ENCODE measurements at regions not wholly inside any gene's neighbourhood (a gene's known extent, or its start where the extent isn't known, plus 50 kb on each side); places are given as distances from the start of the nearest gene placed in this dataset.
"Not testable (repeated sequence)": the region's sequence is repeated elsewhere in the genome, so short reads cannot be mapped to it uniquely, and the experiment has no call there.

DNA sequence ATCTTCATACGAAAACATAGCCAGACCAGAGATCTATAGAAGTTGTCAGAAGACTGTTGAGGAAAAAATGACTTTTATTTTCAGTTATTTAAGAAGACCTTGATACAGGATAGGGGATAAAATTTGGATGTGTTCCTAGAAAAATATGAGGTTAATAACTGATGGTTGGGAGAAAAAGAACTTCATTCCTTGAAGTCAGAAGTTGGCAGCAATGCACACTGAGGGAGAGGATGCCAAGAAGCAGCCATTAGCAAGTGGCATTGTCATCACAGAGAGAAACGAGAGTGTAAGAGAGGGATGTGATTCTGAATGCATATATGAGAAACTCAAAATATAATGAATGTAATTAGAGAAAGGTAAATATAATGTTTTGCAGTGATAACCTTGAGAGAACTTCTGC is 382.1 kb upstream of the EPHA5 start:
- FAIRE-seq (no peak), DNase-seq (ENCODE audit: extremely low spot score, insufficient read length, low read depth) (no peak)

DNA sequence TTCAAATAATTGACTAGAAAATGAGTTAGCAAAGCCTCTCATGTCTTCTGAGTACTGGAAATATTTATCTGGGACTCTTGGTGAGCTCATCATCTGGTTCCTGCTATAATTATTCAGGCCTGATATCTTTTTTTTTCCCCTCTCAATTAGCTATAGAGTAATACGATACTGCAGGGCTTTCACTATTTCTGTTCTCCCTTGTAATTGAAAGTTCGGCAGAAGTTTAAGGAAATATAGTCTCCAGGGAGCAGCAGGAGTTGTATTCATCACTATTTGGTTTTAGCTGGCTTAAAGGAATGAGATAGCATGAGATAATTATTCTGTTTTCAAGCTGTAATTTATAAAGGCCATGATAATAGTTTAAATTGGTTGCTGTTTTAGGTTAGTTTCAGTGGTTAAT is 378.6 kb upstream of the EPHA5 start:
- no peak for FAIRE-seq
- no peak for DNase-seq (ENCODE audit: extremely low spot score, insufficient read length, low read depth)

DNA sequence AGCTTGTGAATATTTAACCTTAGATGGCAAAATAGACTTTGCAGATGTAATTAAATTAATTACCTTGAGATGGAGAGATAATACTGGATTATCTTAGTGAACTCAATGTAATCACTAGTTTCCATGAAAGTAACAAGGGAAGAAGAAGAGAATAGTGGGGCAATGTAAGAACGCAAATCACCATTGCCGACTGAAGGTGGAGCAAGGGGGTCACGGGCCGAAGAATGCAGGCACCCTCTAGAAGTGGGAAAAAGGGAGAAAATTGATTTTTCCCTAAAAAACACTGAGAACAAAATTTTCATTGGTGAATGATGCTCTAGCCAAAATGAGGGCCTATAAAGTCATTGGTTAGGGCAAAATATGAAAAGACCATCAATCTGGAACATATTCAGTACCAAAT is 375.6 kb upstream of the EPHA5 start:
- DNase-seq (ENCODE audit: extremely low spot score, insufficient read length, low read depth) (no peak), FAIRE-seq (no peak)

DNA sequence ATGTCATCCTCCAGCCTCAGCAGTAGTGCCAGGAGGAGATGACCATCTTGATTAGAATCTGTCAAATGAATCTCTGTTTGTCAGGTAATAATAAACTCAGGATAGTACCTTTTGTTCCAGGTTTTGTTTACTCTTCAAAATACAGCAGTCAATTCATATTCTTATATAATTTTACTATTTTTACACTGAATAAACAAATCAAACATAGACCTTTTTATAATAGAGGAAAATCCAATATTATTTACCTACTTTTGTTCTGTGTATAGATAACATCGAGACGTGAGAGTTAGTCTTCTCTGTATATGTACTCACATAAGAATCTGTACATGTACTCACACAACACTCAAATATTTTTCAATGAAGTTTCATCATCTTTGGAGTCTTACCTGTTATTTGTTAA is 365.4 kb upstream of the EPHA5 start:
- FAIRE-seq = no peak
- no peak for DNase-seq (ENCODE audit: extremely low spot score, insufficient read length, low read depth)

DNA sequence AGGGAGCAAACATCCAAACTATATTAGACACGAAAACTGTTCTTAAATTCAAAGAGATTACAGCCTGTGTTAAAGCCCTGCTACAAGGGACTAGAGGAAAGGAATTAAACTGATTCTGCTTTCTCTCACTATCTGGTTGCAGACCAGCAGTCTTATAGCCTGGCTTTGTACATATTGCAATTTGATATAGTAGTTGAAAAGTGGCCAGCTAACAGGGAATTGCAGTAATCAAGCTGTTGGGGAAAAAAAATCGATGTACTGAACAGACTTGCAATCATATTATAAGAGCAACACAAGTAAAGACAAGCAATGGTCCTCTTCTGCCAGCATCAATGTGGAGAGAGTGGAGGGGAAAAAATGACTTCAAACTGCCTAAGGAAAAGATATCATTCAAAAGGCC is 364.4 kb upstream of the EPHA5 start:
- FAIRE-seq (no peak), DNase-seq (ENCODE audit: extremely low spot score, insufficient read length, low read depth) (no peak)

DNA sequence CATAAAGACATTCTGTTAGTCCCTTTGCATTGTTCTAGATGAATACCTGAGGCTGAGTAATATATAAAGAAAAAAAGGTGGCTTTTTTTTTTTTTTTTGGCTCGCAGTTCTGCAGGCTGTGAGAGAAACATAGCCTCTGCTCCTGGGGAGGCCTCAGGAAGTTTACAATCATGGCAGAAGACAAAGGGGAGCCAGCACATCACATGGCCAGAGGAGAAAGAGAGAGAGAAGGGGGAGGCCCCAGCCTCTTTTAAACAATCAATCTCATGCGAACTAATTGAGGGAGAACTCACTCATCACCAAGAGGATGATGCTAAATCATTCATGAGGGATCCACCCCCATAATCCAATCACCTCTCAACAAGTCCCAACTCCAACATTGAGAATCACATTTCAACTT is 364.0 kb upstream of the EPHA5 start:
- FAIRE-seq (no peak), DNase-seq (ENCODE audit: extremely low spot score, insufficient read length, low read depth) (no peak)

DNA sequence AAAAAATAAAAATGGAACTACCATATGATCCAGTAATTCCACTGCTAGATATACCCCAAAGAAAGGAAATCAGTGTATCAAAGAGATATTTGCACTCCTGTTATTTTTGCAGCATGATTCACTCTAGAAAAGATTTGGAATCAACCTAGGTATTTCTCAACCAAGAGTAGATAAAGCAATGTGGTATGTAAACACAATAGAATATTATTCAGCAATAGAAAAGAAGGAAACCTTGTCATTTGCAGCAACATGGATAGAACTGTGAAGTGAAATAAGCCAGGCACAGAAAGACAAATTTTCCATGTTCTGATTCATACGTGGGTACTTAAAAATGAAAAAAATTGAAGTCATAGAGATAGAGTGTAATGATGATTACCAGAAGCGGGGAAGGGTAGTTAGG is 362.3 kb upstream of the EPHA5 start:
- FAIRE-seq = no peak
- DNase-seq (ENCODE audit: extremely low spot score, insufficient read length, low read depth) = no peak

DNA sequence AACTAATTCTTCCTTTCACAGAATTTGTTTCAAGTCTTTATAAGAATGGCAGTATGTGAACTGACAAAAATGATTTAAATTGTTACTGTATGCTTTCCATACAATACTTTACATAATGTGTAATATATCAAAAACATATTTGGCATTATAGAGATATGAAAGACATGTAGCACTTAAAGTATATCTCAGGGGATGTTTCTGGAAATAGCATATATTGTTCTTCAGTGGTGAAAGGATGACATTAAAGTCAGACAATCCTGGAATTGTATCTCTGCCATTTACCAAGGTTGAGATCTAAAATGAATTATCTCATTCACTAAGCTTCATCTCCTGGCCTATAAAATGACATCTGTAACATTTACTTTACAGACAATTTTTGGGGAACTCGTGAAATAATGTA is 358.4 kb upstream of the EPHA5 start:
- no peak for FAIRE-seq
- no peak for DNase-seq (ENCODE audit: extremely low spot score, insufficient read length, low read depth)

DNA sequence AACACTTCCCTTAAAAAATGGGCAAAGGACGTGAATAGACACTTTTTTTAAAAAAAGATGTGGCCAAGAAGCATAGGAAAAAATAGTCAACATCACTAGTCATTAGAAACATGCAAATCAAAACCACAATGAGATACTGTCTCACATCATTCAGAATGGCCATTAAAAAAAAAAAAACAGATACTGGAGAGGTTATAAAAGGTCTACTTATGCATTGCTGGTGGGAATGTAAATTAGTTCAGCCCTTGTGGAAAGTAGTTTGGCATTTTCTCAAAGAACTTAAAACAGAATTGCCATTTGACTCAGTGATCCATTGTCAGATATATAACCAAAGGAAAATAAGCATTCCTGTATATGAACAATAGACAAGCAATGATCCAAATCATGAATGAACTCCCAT is 352.8 kb upstream of the EPHA5 start:
- FAIRE-seq = no peak
- no peak for DNase-seq (ENCODE audit: extremely low spot score, insufficient read length, low read depth)

DNA sequence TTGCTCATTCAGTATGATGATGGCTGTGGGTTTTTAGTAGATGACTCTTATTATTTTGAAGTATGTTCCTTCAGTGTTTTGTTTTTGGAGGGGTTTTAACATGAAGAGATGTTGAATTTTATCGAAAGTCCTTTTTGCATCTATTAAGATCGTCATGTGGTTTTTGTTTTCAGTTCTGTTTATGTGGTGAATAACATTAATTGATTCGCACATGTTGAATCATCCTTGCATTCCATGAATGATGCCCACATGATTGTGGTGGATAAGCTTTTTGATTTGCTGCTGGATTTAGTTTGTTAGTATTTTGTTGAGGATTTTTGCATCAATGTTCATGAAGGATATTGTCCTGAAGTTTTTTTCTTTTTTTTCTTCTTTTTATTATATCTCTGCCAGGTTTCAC is 347.4 kb upstream of the EPHA5 start:
- DNase-seq (ENCODE audit: extremely low spot score, insufficient read length, low read depth) (no peak), FAIRE-seq (no peak)

DNA sequence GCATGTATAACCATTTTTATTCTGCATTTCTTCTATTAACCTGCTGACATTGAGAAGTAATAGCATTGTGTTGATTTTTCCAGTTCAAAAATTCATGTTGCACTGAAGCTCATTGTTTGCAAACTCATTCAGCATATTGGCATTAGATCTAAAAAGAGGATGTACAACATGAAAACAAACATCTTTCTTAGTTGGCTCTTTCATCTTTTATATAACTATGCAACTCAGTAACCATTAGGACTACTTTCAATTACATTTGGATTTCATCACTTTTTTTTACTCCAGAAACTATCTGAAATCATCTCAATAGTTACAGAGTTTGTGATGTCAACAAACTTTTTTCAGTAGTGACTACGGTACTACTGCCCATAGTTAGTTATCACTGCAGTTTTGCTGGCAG is 346.0 kb upstream of the EPHA5 start:
- no peak for DNase-seq (ENCODE audit: extremely low spot score, insufficient read length, low read depth)
- FAIRE-seq = no peak

DNA sequence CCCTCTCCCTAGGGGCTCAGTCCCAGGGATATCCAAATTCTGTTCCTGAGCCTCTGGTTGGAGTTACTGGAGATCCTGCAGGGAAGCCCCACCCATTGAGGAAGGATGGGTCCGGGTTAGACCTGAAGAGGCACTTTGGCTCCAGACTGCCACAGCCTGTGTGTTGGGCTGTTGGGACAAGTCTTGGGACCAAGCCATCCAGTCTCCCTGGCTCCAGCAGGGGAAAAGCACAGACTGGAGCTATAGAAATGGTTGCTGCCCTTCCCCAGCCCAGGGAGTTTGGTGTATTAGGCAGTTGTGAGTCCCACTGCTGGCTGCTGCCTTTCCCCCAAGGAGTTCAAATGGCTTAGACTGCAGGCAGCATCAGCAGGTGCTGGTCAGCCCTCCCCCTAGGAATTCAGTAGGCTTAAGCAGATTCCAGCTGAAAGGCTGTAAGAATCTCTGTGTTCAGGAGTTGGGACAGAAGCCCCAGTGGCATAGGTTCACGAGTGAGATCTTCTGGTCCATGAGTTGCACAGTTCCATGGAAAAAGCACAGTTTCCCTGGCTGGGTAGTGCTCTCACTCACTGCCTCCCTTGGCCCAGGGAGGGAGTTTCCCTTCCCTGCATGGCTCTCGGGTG is 344.0 kb upstream of the EPHA5 start:
- FAIRE-seq (no peak), DNase-seq (ENCODE audit: extremely low spot score, insufficient read length, low read depth) (no peak)

DNA sequence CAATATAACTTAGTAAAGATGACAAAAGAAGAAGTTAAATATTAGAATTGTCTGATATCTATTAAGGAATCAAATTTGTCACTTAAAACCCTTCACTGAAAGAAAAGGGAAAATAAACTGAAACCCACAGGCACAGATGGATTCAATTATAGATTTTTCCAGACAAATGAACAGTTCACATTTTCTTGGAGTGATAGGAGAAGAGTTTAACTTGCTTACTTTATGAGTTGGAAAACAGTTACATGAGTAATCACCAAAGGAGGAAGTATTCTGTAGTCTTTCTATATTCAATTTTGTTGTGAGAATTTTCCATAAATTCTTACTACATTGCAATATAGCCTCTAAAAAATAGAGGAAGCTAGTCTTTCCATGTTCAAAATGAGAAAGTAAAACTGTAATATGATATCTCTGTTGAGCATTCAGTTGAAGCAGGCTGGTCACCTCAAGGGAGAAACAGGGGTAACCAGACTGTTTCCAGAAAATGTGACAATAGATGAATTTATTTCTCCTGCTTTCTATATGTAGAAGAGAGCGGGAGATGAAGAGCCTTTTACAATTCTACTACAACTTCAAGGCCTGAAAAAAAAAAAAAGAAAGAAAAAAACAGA is 330.3 kb upstream of the EPHA5 start:
- DNase-seq (ENCODE audit: extremely low spot score, insufficient read length, low read depth) (no peak), FAIRE-seq (no peak)

DNA sequence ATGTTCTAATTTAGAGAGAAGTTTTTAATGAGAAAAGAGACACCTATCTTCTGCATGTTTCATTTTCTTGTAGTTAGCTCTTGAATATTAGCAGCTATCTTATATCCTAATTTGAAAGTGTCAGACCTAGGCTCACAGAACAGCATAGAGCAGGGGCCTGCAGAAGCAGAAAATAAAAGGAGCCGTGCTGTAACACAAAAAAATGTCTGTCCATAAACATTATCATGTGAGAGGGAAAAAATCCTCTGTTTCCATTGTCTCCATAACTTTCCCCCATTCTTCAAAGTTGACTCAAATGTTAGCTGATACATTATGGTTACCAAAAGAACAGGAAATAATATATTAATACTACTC is 329.2 kb upstream of the EPHA5 start:
- DNase-seq (ENCODE audit: extremely low spot score, insufficient read length, low read depth) (no peak), FAIRE-seq (no peak)

DNA sequence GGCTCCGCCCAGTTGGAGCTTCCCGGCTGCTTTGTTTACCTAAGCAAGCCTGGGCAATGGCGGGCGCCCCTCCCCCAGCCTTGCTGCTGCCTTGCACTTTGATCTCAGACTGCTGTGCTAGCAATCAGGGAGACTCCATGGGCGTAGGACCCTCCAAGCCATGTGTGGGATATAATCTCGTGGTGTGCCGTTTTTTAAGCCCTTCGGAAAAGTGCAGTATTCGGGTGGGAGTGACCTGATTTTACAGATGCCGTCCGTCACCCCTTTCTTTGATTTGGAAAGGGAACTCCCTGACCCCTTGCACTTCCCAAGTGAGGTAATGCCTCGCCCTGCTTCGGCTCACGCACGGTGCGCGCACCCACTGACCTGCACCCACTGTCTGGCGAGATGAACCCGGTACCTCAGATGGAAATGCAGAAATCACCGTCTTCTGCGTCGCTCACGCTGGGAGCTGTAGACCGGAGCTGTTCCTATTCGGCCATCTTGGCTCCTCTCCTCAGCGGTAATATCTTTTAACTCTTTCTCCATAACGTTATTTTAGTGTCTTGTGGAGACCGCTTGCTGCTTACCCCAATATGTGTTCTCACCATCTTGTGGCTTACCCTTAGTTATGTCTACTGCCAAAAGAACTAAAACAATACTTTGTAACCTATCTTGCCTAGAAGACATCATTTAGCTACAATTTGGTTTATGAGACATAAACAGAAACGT is 328.7 kb upstream of the EPHA5 start:
- FAIRE-seq; DNase-seq (ENCODE audit: extremely low spot score, insufficient read length, low read depth): not testable (repeated sequence)

DNA sequence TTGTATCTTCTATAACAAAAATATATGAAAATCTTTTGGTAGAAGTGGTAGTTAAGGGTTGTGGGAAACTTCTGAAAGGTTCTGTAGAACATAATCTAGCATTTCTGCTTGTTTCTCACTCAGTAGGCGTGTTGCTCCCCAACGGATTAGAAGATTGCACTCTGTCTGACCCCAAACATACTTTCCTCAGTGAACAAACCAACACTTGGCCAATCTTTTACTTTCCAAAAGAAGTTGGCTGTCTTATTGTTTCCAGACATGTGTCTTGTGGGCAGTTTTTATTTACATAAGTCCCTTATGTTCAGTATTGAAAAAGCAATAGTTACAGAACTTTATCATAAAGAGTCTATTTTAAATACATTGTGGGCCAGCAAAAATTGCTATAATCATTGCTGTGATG is 312.8 kb upstream of the EPHA5 start:
- no peak for FAIRE-seq
- DNase-seq (ENCODE audit: extremely low spot score, insufficient read length, low read depth) = no peak

DNA sequence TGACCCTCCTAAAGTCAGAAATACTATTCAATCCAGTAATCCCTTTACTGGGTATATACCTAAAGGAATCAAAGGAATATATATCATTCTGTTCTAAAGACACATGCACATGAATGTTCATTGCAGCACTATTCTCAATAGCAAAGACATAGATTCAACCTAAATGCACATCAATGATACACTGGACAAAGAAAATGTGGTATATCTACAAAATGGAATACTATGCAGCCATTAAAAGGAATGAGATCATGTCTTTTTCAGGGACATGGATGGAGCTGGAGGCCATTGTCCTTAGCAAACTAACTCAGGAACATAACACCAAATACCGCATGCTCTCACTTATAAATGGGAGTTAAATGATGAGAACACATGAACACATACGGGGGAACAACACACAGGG is 306.0 kb upstream of the EPHA5 start:
- FAIRE-seq (no peak), DNase-seq (ENCODE audit: extremely low spot score, insufficient read length, low read depth) (no peak)

DNA sequence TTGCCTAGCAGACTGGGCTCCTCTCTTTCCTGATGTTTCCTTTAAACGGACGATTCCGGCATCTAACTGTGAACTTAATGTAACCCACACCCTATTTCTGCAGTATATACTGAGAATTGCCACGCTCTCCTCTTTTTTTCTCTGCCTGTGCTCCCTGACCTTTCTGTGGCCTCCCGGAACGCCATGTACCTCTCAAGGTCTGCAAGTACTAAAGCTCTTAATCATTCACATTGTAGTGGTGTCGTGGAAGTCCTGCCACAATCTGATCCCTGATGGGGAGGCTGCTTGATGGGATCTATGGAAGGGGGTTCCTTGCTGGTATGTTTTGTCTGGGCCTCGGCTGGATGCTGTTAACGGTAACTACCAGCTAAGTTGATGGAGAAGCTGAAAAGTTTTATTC is 302.9 kb upstream of the EPHA5 start:
- DNase-seq (ENCODE audit: extremely low spot score, insufficient read length, low read depth) (no peak), FAIRE-seq (no peak)

DNA sequence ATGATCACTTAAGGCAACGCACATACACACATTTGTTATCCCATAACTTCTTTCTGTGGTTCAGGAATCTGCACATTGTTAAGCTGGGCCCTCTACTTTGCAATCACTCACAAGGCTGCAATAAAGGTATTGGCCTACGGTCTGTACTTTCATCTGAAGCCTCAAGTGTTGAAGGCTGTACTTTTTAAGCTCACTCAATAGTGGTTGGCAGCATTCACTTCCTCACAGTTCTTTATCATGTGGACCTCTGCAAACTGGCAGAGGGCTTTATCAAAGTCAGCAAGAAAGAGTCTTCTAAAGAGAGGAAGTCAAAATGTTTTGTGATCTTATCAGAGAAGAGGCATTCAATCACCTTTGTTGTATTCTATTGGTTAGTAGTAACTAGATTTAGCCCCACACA is 301.4 kb upstream of the EPHA5 start:
- no peak for FAIRE-seq
- DNase-seq (ENCODE audit: extremely low spot score, insufficient read length, low read depth) = no peak

DNA sequence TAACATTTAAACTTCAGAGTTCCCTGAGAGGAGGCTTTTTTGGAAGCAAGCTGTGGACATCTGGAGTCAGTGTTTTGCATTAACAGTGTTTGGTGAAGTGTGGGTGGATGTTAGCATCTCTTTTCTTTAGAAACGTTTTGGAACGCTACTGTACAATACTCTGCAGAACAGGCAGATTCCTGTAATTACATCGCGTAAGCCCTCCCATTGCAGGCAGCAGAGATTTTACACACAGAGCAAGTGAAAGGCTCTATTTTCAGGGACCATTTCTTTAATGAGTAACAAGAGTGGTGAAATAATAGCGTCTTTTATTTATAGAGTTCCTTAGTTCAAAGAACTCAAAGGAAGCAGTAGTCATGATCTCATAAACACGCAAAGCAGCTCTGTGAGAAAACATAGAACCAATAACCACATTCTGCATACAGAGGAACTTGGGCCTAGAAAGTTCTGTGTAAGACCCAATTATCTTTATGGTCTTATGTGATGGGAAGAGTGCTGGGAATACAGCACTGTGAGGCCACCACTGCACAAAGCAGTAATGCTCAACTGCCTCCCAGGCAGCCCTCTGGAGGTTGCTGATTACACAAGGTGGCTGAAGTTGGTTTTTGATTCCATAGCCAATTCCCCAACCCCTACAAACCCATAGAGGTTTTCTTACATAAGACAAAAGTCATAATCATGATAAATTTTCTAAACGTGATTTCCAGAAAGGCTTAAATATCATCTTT is 298.7 kb upstream of the EPHA5 start:
- DNase-seq (ENCODE audit: extremely low spot score, insufficient read length, low read depth) (no peak), FAIRE-seq (no peak)

DNA sequence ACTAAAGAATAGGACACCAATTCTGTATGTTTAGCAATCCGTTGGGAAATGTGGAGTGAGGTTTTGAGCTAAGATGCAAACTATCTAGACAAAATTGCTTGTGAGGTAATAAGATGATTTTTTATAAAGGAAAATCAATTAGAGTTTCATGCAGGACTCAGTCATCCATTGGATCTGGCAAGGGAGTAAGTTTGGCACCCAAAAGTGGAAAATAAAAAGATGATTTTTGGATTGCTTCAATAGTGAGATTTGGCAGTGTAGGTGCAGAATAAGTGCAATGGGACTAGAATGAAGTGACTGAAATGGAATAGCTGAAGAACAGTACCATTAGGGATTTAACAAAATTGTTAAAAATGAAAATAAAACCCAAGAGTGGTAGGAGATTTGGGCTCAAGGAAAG is 290.5 kb upstream of the EPHA5 start:
- no peak for FAIRE-seq
- DNase-seq (ENCODE audit: extremely low spot score, insufficient read length, low read depth) = no peak

All from GM18507 (cell line).